Stimulated activated CD8-positive, alpha-beta memory T cell treated with anti-CD3 and anti-CD28 coated beads, Interleukin-15, amount 100 ng/mL, for 4 hours (primary cell): ENCODE measurements at regions not wholly inside any gene's neighbourhood (a gene's known extent, or its start where the extent isn't known, plus 50 kb on each side); places are given as distances from the start of the nearest gene placed in this dataset.
"Not testable (repeated sequence)": the region's sequence is repeated elsewhere in the genome, so short reads cannot be mapped to it uniquely, and the experiment has no call there.

Experiments
- DNase-seq, 2 donors: peaks; one replicate each; pipeline ENCODE4 v3.0.0-alpha.2; 2020; ENCODE audit warnings: low read depth in 2 of 2

DNA sequence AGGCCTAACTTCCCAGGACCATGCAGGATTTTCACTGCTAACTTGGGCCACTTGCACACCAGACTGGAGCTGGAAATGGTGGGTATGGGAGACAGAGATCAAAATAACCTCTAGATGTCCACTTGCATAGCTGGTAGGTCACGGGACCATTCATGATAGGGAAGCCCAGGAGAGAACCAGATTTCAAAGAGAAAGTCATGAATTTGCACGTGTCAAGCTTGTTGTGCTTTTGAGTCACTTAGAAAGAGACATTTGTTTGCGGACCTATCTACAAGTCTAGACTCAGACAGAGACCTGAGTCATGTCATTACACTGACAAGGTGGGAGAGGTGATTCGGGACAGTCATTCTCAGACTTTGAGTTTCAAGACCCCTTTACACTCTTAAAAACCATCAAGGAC, 704.1 kb downstream of the DTWD2 start:
- DNase-seq, result not testable (repeated sequence)

- DNase-seq, result not testable (repeated sequence)
Measured at GRCh38 chr5:118282480-118283038, 705.8 kb downstream of the DTWD2 start.

DNA sequence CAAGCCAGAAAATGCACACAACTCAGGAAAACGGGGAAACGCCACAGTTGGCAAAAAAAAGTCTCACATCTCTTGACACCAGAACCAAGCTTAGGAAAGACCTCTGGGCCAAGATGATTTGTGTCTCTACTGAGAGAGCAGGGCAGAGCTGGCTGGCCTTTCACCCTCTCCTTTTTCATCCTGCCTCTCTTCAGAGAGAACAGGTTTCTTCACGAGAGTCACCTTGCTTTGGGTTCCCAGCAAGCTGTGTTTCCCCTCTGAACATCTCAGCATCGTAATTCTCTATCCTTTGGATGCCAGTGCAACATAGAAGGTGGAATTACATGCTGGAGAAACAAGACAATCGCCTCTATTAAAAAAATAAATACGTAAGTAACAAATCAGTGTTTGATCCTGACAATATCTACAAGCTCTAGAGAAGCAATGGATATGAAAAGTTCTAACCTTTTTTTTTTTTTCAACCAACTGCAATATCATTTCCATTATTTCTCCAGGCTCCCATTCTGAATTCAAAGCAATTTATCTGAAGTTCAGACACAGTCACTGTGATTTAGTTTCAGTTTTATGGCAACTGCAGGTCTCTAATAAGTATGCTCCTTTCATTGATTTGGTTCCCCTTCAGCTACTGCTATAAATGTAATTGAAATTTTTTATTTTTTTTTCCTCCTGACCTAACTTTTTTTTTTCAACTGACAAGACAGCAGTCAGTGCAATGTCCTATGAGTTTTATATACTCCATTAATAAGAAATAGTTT, 708.6 kb downstream of the DTWD2 start:
- DNase-seq, result no peak

- no peak for DNase-seq
Measured at GRCh38 chr5:118270526-118270925, 717.8 kb downstream of the DTWD2 start.

DNA sequence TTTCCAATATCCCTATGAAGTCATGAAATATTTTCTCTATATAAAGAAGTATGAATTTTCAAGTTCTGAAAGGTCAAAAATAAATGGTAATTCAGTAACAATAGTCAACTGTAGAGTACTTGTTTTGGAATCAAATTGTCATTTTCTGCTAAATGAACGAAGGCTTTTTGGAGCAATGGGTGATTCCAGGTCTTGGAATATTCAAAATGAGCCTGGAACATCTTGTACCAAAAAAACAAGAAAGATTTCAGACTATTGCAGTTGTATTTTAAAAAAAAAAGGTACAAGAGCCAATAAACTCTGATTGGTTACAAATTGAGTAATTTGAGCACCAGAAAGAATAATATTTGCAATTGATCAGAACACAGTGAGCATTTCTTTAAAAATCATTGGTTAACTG, 730.1 kb downstream of the DTWD2 start:
- DNase-seq, result no peak

GRCh38 chr5:118257066-118257465, 731.3 kb downstream of the DTWD2 start:
- DNase-seq, result no peak

- DNase-seq, result no peak
Measured at GRCh38 chr5:118253225-118254061, 734.9 kb downstream of the DTWD2 start.

GRCh38 chr5:118249386-118249785, 739.0 kb downstream of the DTWD2 start:
- no peak for DNase-seq

DNA sequence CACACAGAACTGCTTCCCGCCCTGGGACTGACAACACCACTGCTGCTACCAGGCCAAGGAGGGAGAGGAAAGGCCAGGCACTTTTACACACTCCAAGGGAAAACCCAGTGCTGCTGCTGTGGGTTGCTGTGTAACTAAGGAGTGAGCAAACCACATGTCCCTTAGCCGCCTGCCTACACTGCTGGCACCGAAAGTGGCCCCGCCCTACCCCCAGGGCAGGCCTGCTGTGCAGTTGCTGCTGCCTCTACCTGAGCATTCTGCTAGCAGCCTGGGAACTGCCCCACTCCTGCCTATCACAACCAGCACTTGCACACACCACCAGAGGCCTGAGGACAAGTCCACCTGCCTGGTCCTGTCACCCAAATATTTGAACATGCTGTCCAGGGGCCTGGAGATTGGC, 740.9 kb downstream of the DTWD2 start:
- no peak for DNase-seq

DNA sequence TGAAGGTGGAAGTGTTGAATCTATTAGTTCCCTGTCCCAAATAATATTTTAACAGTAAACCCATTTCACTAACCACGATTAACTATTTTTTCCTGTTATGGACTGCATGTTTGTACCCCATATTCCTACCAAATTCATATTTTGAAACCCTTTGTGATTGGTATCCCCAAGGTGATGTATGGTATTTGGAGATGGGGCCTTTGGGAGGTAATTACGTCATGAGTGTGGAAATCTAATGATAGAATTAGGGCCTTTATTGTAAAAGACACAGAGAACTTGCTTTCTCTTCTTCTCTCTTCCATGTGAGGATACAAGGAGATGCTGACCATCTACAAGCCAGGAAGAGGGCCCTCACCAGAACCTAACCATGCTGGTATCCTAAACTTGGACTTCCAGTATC, 744.7 kb downstream of the DTWD2 start:
- DNase-seq, result no peak

GRCh38 chr5:118243068-118243467, 745.3 kb downstream of the DTWD2 start:
- no peak for DNase-seq

GRCh38 chr5:118236108-118236849, 752.1 kb downstream of the DTWD2 start:
- no peak for DNase-seq

DNA sequence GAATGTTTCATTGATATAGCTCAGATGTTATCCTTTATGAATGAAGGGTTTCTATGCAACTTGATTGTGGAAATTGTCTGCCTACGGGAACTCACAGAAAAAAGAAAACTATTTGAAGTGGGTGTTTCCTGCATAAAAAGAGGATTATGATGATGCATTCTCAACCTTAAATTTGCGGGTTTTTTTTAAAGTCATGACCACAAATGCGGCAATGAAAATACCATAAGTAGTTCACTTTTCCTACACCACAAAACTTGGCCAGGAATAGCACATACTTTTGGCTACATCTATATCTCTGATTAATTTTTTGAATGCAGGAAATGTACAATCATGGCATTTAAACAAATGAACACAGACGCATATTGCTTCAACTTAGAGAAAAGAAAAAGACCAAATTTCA, 754.7 kb downstream of the DTWD2 start:
- no peak for DNase-seq

GRCh38 chr5:118228489-118228888, 759.9 kb downstream of the DTWD2 start:
- no peak for DNase-seq

DNA sequence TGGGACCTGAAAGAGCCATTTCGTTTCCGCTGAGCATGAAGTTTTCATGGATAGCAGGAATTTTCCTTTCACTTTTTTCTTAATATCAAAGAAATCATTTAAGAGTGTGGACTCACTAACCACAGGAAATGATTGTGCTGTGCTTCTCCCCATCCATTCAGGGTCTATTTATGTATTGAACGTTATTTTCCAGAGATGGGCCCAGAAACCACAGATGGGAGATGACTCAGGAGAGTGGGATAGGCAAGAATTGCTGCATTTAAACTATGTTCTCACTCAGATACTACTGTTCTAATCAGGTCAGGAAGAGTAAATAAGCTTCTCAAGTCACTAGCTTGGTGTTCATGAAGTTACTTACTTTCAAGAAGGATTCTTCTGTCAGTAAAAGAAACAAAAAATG, 763.8 kb downstream of the DTWD2 start:
- DNase-seq, result no peak

DNA sequence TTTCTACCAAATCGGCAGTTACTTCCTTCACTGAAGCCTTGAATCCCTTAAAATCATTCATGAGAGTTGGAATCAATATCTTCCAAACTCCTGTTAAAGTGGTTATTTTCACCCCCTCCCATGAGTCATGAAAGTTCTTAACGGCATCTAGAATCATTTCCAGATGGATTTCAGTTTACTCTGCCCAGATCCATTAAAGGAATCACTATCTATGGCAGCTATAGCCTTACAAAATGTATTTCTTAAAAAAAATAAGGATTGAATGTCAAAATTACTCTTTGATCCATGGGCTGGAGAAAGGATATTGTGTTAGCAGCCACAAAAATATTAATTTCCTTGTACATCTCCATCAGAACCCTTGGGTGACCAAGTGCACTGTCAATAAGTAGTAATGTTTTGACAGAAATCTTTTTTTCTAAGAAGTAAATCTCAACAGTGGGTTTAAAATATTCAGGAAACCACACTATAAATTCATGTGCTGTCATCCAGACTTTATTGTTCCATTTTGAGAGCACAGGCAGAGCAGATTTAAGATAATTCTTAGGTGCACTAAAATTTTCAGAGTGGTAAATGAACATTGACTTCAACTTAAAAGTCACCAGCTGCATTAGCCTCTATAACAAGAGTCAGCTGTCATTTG, 767.7 kb downstream of the DTWD2 start:
- no peak for DNase-seq

- no peak for DNase-seq
Measured at GRCh38 chr5:118211606-118212005, 776.7 kb downstream of the DTWD2 start.

GRCh38 chr5:118208031-118208453, 780.3 kb downstream of the DTWD2 start:
- no peak for DNase-seq

DNA sequence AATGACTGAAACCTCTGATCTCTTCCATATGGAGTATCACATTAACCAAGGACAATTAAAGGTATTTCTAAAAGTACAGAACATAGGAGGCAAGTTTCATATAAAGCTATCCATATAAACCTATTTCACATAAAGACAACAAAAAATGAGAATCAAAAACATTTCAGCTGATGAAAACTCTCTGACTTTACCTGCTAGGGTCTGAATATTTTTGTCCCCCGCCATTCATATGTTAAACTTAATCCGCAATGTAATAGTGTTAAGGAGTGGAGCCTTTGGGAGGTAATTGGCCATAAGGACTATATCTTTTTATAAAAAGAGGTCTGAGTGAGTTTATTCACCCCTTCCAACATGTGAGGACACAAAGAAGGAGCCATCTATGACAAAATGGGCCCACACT, 788.5 kb downstream of the DTWD2 start:
- no peak for DNase-seq

GRCh38 chr5:118196229-118196628, 792.1 kb downstream of the DTWD2 start:
- DNase-seq, result no peak

- DNase-seq, result no peak
Measured at GRCh38 chr5:118195211-118195610, 793.1 kb downstream of the DTWD2 start.
